ENCODE measurements at regions not wholly inside any gene's neighbourhood (a gene's known extent, or its start where the extent isn't known, plus 50 kb on each side); places are given as distances from the start of the nearest gene placed in this dataset.

- dilution Hi-C loops (cut with MboI; ENCODE audit: extremely low pct_ligation_motif_present, low sequenced_read_pairs): no loop called here
- no peak for DNase-seq (ENCODE audit: low read depth, low spot score)
- no peaks in the 10 kb centered on the region for H3K36me3 ChIP-seq (ENCODE audit: control insufficient read depth in 2 of 2, extremely low read depth in 1 of 2, insufficient read depth in 2 of 2, low read length in 2 of 2)
- no peak overlapping the region for H2AFZ ChIP-seq (ENCODE audit: control insufficient read depth, low read length)
- no peaks in the 10 kb centered on the region for H3K9me1 ChIP-seq (ENCODE audit: control insufficient read depth, extremely low read depth, insufficient read depth, low read length)
- H3K79me2 ChIP-seq (ENCODE audit: control insufficient read depth, insufficient read depth, low read length): no peaks in the 10 kb centered on the region
- no peak for FAIRE-seq
- no peak for TF ChIP-seq EZH2 (IDR thresholded peaks at IDR 0.05; ENCODE audit: low read length)
- no peak for TF ChIP-seq CTCF (optimal IDR thresholded peaks at IDR 0.05 in 1 of 3, IDR thresholded peaks at IDR 0.05 in 1 of 3, conservative IDR thresholded peaks at IDR 0.05 in 1 of 3; ENCODE audit: extremely low read depth in 1 of 3, insufficient read depth in 2 of 3, low read length in 3 of 3)
- H3K4me2 ChIP-seq (ENCODE audit: control insufficient read depth, extremely low read depth, insufficient read depth, low read depth, low read length): no peak overlapping the region
- no peaks in the 10 kb centered on the region for H4K20me1 ChIP-seq (ENCODE audit: control insufficient read depth, extremely low read depth, insufficient read depth, low read length)
- no peak overlapping the region for H3K9ac ChIP-seq (ENCODE audit: control insufficient read depth, extremely low read depth, insufficient read depth, low read length)
- peaks cover 29% of the 10 kb centered on the region for H3K4me1 ChIP-seq (ENCODE audit: control insufficient read depth, extremely low read depth, insufficient read depth, low read length)
- H3K27me3 ChIP-seq (ENCODE audit: control insufficient read depth, extremely low read depth, insufficient read depth, low read length): no peaks in the 10 kb centered on the region
- no peaks in the 10 kb centered on the region for H3K9me3 ChIP-seq (ENCODE audit: control insufficient read depth, low read depth, low read length)
- no peak overlapping the region for H3K4me3 ChIP-seq (ENCODE audit: control insufficient read depth in 2 of 3, extremely low read depth in 1 of 3, insufficient read depth in 2 of 3, low read depth in 1 of 3, low read length in 3 of 3)
- no peak overlapping the region for H3K27ac ChIP-seq (ENCODE audit: control insufficient read depth, insufficient read depth, low read length)
Measured at GRCh38 chr1:96361271-96361856, 360.2 kb upstream of the PTBP2 start.

- peaks cover 27% of the 10 kb centered on the region for H3K4me1 ChIP-seq (ENCODE audit: control insufficient read depth, extremely low read depth, insufficient read depth, low read length)
- H3K9me1 ChIP-seq (ENCODE audit: control insufficient read depth, extremely low read depth, insufficient read depth, low read length): no peaks in the 10 kb centered on the region
- FAIRE-seq (peak; percentile 5), DNase-seq (ENCODE audit: low read depth, low spot score) (no peak)
- H2AFZ ChIP-seq (ENCODE audit: control insufficient read depth, low read length): no peak overlapping the region
- H3K4me2 ChIP-seq (ENCODE audit: control insufficient read depth, extremely low read depth, insufficient read depth, low read depth, low read length): peak overlapping the region; percentile 41
- no peaks in the 10 kb centered on the region for H4K20me1 ChIP-seq (ENCODE audit: control insufficient read depth, extremely low read depth, insufficient read depth, low read length)
- H3K9me3 ChIP-seq (ENCODE audit: control insufficient read depth, low read depth, low read length): no peaks in the 10 kb centered on the region
- H3K9ac ChIP-seq (ENCODE audit: control insufficient read depth, extremely low read depth, insufficient read depth, low read length): no peak overlapping the region
- dilution Hi-C loops (cut with MboI; ENCODE audit: extremely low pct_ligation_motif_present, low sequenced_read_pairs): no loop called here
- H3K4me3 ChIP-seq (ENCODE audit: control insufficient read depth in 2 of 3, extremely low read depth in 1 of 3, insufficient read depth in 2 of 3, low read depth in 1 of 3, low read length in 3 of 3): no peak overlapping the region
- no peaks in the 10 kb centered on the region for H3K27me3 ChIP-seq (ENCODE audit: control insufficient read depth, extremely low read depth, insufficient read depth, low read length)
- TF ChIP-seq EZH2 (IDR thresholded peaks at IDR 0.05; ENCODE audit: low read length): no peak
- no peak for TF ChIP-seq CTCF (optimal IDR thresholded peaks at IDR 0.05 in 1 of 3, IDR thresholded peaks at IDR 0.05 in 1 of 3, conservative IDR thresholded peaks at IDR 0.05 in 1 of 3; ENCODE audit: extremely low read depth in 1 of 3, insufficient read depth in 2 of 3, low read length in 3 of 3)
- no peaks in the 10 kb centered on the region for H3K36me3 ChIP-seq (ENCODE audit: control insufficient read depth in 2 of 2, extremely low read depth in 1 of 2, insufficient read depth in 2 of 2, low read length in 2 of 2)
- H3K79me2 ChIP-seq (ENCODE audit: control insufficient read depth, insufficient read depth, low read length): no peaks in the 10 kb centered on the region
- H3K27ac ChIP-seq (ENCODE audit: control insufficient read depth, insufficient read depth, low read length): peak overlapping the region; percentile 44
Measured at GRCh38 chr1:96361961-96362360, 359.6 kb upstream of the PTBP2 start.

Data from keratinocyte (primary cell).